Motor neuron (in vitro differentiated cells): ENCODE measurements at regions not wholly inside any gene's neighbourhood (a gene's known extent, or its start where the extent isn't known, plus 50 kb on each side); places are given as distances from the start of the nearest gene placed in this dataset.

Experiments
- ATAC-seq, 8 experiments: fragments of 200-7000 bp; cut with Tn5 transposase; replicated peaks in 6 of 8; 2 replicates each; pipeline ENCODE4 v1.8.0; 2021; ENCODE audit warnings: mild to moderate bottlenecking in 8 of 8, moderate library complexity in 8 of 8
- H3K27ac ChIP-seq, 2 donors: fragments of 250-450 bp; sonication (Bioruptor Pico); 2 replicates each; pipeline ENCODE4 v1.9.0; 2021; ENCODE audit warnings: antibody characterized with exemption in 2 of 2, mild to moderate bottlenecking in 2 of 2, moderate library complexity in 1 of 2
- H3K4me1 ChIP-seq, 2 donors: fragments of 250-450 bp; sonication (Bioruptor Pico); replicated peaks in 1 of 2; 2 replicates each; pipeline ENCODE4 v1.6.1; 2021; ENCODE audit warnings: antibody characterized with exemption in 2 of 2, mild to moderate bottlenecking in 2 of 2, moderate library complexity in 1 of 2
- H3K4me3 ChIP-seq, 5 donors: fragments of 250-450 bp; sonication (Bioruptor Pico); 2 replicates each; pipeline ENCODE4 v1.9.0; 2021; ENCODE audit warnings: antibody characterized with exemption in 5 of 5, mild to moderate bottlenecking in 5 of 5, moderate library complexity in 4 of 5
- WGBS, 10 experiments: fragments of 450-650 bp; shearing (Covaris generic); methylation state at CpG; one replicate each; pipeline ENCODE4 v1.0.0; 2022; 5-methylcytosine and 5-hydroxymethylcytosine counted together
- in situ Hi-C, 9 experiments: fragments of 400-800 bp; cut with MboI; loops; one replicate each; pipeline ENCODE4 v1.15.0; 2021; ENCODE audit warnings: low sequenced_read_pairs in 9 of 9, low pct_unique_long_range_greater_than_20kb in 2 of 9; ENCODE audit not compliant: unreplicated experiment in 9 of 9

GRCh38 chr13:76656056-76656455 is 230.1 kb downstream of the KCTD12 start:
- no peak for ATAC-seq
- in situ Hi-C loops: loop anchor here in 2 of 9 experiments (25.0 kb wide), 1 partner anchor 231 kb away; the partner anchor contains the start of gene KCTD12 (in 2 of the 2)
- 61 to 100% (median 83%) methylated on average over 1 to 2 of the region's 2 CpGs; no CpG with 5 or more reads in 1 of the 10 experiments for whole genome bisulfite sequencing, 10 experiments
- no peak overlapping the region for H3K4me3 ChIP-seq
- H3K4me1 ChIP-seq: no peaks in the 10 kb centered on the region
- no peak overlapping the region for H3K27ac ChIP-seq

- no peak for ATAC-seq
- no peak overlapping the region for H3K4me3 ChIP-seq
- in situ Hi-C loops: loop anchor here in 2 of 9 experiments (25.0 kb wide), 1 partner anchor 233 kb away; the partner anchor contains the start of gene KCTD12 (in 2 of the 2)
- no peak overlapping the region for H3K27ac ChIP-seq
- 79 to 100% (median 93%) methylated on average over 1 to 2 of the region's 2 CpGs for WGBS, 10 experiments
- no peaks in the 10 kb centered on the region for H3K4me1 ChIP-seq
These were observed 231.9 kb downstream of the KCTD12 start for GRCh38 chr13:76654263-76654662.

GRCh38 chr13:76651286-76651685 is 234.9 kb downstream of the KCTD12 start:
- 83 to 100% (median 92%) methylated on average over 1 of the region's 1 CpG; no CpG with 5 or more reads in 3 of the 10 experiments for WGBS, 10 experiments
- no peak for ATAC-seq
- Histone ChIP-seq H3K27ac (no peak overlapping the region), H3K4me1 (no peaks in the 10 kb centered on the region), H3K4me3 (no peak overlapping the region)
- in situ Hi-C loops: loop anchor here in 2 of 9 experiments (25.0 kb wide), 1 partner anchor 236 kb away; the partner anchor contains the start of gene KCTD12 (in 2 of the 2)

- WGBS, 10 experiments: 0 to 90% (median 42%) methylated on average over 1 to 3 of the region's 3 CpGs; no CpG with 5 or more reads in 4 of the 10 experiments
- in situ Hi-C loops: no loop called here
These were observed 238.7 kb downstream of the KCTD12 start for GRCh38 chr13:76647550-76647949.

GRCh38 chr13:76646946-76647345 is 239.3 kb downstream of the KCTD12 start:
- ATAC-seq: no peak
- Histone ChIP-seq H3K4me1 (no peaks in the 10 kb centered on the region), H3K27ac (no peak overlapping the region), H3K4me3 (no peak overlapping the region)
- 0 to 100% (median 54%) methylated on average over 1 to 2 of the region's 2 CpGs; no CpG with 5 or more reads in 2 of the 10 experiments for WGBS, 10 experiments
- in situ Hi-C loops: no loop called here

More at GRCh38 chr13:76647550-76647949, 238.7 kb downstream of the KCTD12 start:
- H3K27ac ChIP-seq: no peak overlapping the region
- no peak overlapping the region for H3K4me3 ChIP-seq
- ATAC-seq: no peak
- no peaks in the 10 kb centered on the region for H3K4me1 ChIP-seq

GRCh38 chr13:76645632-76646031 is 240.6 kb downstream of the KCTD12 start:
- 14 to 84% (median 69%) methylated on average over 1 to 2 of the region's 2 CpGs; no CpG with 5 or more reads in 3 of the 10 experiments for WGBS, 10 experiments
- ATAC-seq: peak in 2 of 8 experiments; percentile 42 to 79
- Histone ChIP-seq H3K4me3 (no peak overlapping the region), H3K27ac (no peak overlapping the region), H3K4me1 (no peaks in the 10 kb centered on the region)
- in situ Hi-C loops: no loop called here

- no peaks in the 10 kb centered on the region for H3K4me1 ChIP-seq
- H3K27ac ChIP-seq: no peak overlapping the region
- in situ Hi-C loops: no loop called here
- 0 to 44% (median 20%) methylated on average over 1 of the region's 1 CpG; no CpG with 5 or more reads in 7 of the 10 experiments for WGBS, 10 experiments
- no peak for ATAC-seq
- no peak overlapping the region for H3K4me3 ChIP-seq
These were observed 241.3 kb downstream of the KCTD12 start for GRCh38 chr13:76644906-76645305.

GRCh38 chr13:76643596-76643995 is 242.6 kb downstream of the KCTD12 start:
- ATAC-seq: no peak
- Histone ChIP-seq H3K4me1 (no peaks in the 10 kb centered on the region), H3K27ac (no peak overlapping the region), H3K4me3 (no peak overlapping the region)
- 78 to 100% (median 96%) methylated on average over 1 to 4 of the region's 4 CpGs for WGBS, 10 experiments
- in situ Hi-C loops: no loop called here

- in situ Hi-C loops: no loop called here
- 0 to 100% (median 64%) methylated on average over 1 of the region's 1 CpG; no CpG with 5 or more reads in 1 of the 10 experiments for WGBS, 10 experiments
These were observed 245.1 kb downstream of the KCTD12 start for GRCh38 chr13:76641056-76641455.

GRCh38 chr13:76638882-76639281 is 247.3 kb downstream of the KCTD12 start:
- H3K27ac ChIP-seq: no peak overlapping the region
- H3K4me3 ChIP-seq: no peak overlapping the region
- in situ Hi-C loops: no loop called here
- ATAC-seq: no peak
- H3K4me1 ChIP-seq: peaks cover 0 to 4% of the 10 kb centered on the region in 2 donors
- 35 to 100% (median 62%) methylated on average over 1 to 3 of the region's 3 CpGs; no CpG with 5 or more reads in 1 of the 10 experiments for WGBS, 10 experiments

More at GRCh38 chr13:76641056-76641455, 245.1 kb downstream of the KCTD12 start:
- peak in 2 of 8 experiments; percentile 30 to 81 for ATAC-seq
- Histone ChIP-seq H3K27ac (no peak overlapping the region), H3K4me1 (peaks cover 0 to 4% of the 10 kb centered on the region in 2 donors), H3K4me3 (no peak overlapping the region)

GRCh38 chr13:76638181-76638580 is 248.0 kb downstream of the KCTD12 start:
- Histone ChIP-seq H3K4me3 (no peak overlapping the region), H3K27ac (no peak overlapping the region), H3K4me1 (peaks cover 0 to 4% of the 10 kb centered on the region in 2 donors)
- no peak for ATAC-seq
- WGBS, 10 experiments: 17 to 100% (median 78%) methylated on average over 1 to 3 of the region's 3 CpGs; no CpG with 5 or more reads in 1 of the 10 experiments
- in situ Hi-C loops: no loop called here

- peak in 3 of 8 experiments; percentile 55 to 73 (median 61) for ATAC-seq
- H3K4me1 ChIP-seq: peaks cover 0 to 4% of the 10 kb centered on the region in 2 donors
- no peak overlapping the region for H3K27ac ChIP-seq
- no peak overlapping the region for H3K4me3 ChIP-seq
- 10 to 100% (median 73%) methylated on average over 1 to 2 of the region's 2 CpGs; no CpG with 5 or more reads in 1 of the 10 experiments for WGBS, 10 experiments
- in situ Hi-C loops: no loop called here
These were observed 248.5 kb downstream of the KCTD12 start for GRCh38 chr13:76637641-76638141.

GRCh38 chr13:76636829-76637228 is 249.4 kb downstream of the KCTD12 start:
- WGBS, 10 experiments: 20 to 100% (median 66%) methylated on average over 1 to 2 of the region's 2 CpGs; no CpG with 5 or more reads in 2 of the 10 experiments
- in situ Hi-C loops: no loop called here
- H3K4me1 ChIP-seq: peaks cover 0 to 4% of the 10 kb centered on the region in 2 donors
- H3K27ac ChIP-seq: no peak overlapping the region
- no peak overlapping the region for H3K4me3 ChIP-seq
- no peak for ATAC-seq
